K562 (cell line): ENCODE measurements at regions not wholly inside any gene's neighbourhood (a gene's known extent, or its start where the extent isn't known, plus 50 kb on each side); places are given as distances from the start of the nearest gene placed in this dataset.

Experiments used
- ARID4B ChIP-seq: sonication (generic); formaldehyde crosslinking; IDR thresholded peaks from 2 replicates; pipeline ENCODE4 v1.8.0; 2022; ENCODE audit warnings: mild to moderate bottlenecking, missing genetic modification reagents
- CXXC5 ChIP-seq: fragments of 250-450 bp; sonication (Bioruptor Pico); IDR thresholded peaks from 2 replicates; pipeline ENCODE4 v1.8.0; 2022; ENCODE audit warnings: inconsistent platforms, mild to moderate bottlenecking, moderate library complexity
- EZH2 ChIP-seq: IDR thresholded peaks from 2 replicates; pipeline ENCODE4 v1.6.1; 2012; ENCODE audit warnings: low read depth, mild to moderate bottlenecking, inconsistent platforms, low read length, borderline replicate concordance
- GABPB1 ChIP-seq: sonication (generic); formaldehyde crosslinking; IDR thresholded peaks from 2 replicates; pipeline ENCODE4 v1.8.0; 2022; ENCODE audit warnings: mild to moderate bottlenecking, missing genetic modification reagents
- IRF2 ChIP-seq: sonication (generic); formaldehyde crosslinking; IDR thresholded peaks from 2 replicates; pipeline ENCODE4 v1.8.1; 2022; ENCODE audit warnings: mild to moderate bottlenecking, missing genetic modification reagents
- NFATC3 ChIP-seq: fragments of 450-650 bp; IDR thresholded peaks from 2 replicates; pipeline ENCODE4 v1.6.1; 2017; ENCODE audit warnings: mild to moderate bottlenecking
- PHF8 ChIP-seq: fragments of 200-600 bp; sonication (generic); IDR thresholded peaks from 2 replicates; pipeline ENCODE4 v1.6.1; 2012; ENCODE audit warnings: mixed run types, mild to moderate bottlenecking, inconsistent platforms, low read length, moderate library complexity, borderline replicate concordance
- ZBTB8A ChIP-seq: fragments of 450-650 bp; IDR thresholded peaks from 2 replicates; pipeline ENCODE4 v1.6.1; 2018; ENCODE audit warnings: mild to moderate bottlenecking, moderate library complexity; ENCODE audit not compliant: partially characterized antibody
- ZBTB9 ChIP-seq: fragments of 450-650 bp; formaldehyde crosslinking; IDR thresholded peaks from 2 replicates; pipeline ENCODE4 v1.4.0; 2020; ENCODE audit warnings: mild to moderate bottlenecking, moderate library complexity
- ZNF140 ChIP-seq: fragments of 250-450 bp; sonication (Bioruptor Pico); IDR thresholded peaks from 2 replicates; pipeline ENCODE4 v1.8.0; 2021; ENCODE audit warnings: moderate library complexity, mild to moderate bottlenecking, inconsistent platforms

- TF ChIP-seq IRF2 (CRISPR knock-in tag) (no peak), ZNF140 (CRISPR knock-in tag) (no peak), ZBTB9 (CRISPR knock-in tag) (no peak), EZH2 (no peak), CXXC5 (CRISPR knock-in tag) (no peak), NFATC3 (no peak), PHF8 (no peak), ZBTB8A (no peak), ARID4B (no peak), GABPB1 (CRISPR knock-in tag) (no peak)
- TF ChIP-seq, all 486 proteins: peak for 0
Observed at GRCh38 chr1:104029456-104029970, 279.8 kb downstream of the AMY1C start (continued).
